GM18909 (cell line): ENCODE measurements at regions not wholly inside any gene's neighbourhood (a gene's known extent, or its start where the extent isn't known, plus 50 kb on each side); places are given as distances from the start of the nearest gene placed in this dataset.
"Not testable (repeated sequence)": the region's sequence is repeated elsewhere in the genome, so short reads cannot be mapped to it uniquely, and the experiment has no call there.

Experiments
- ATAC-seq: cut with Tn5 transposase; IDR thresholded peaks from one replicate; pipeline ENCODE4 v1.9.1; 2021; ENCODE audit warnings: mild to moderate bottlenecking; ENCODE audit not compliant: unreplicated experiment, poor library complexity

DNA sequence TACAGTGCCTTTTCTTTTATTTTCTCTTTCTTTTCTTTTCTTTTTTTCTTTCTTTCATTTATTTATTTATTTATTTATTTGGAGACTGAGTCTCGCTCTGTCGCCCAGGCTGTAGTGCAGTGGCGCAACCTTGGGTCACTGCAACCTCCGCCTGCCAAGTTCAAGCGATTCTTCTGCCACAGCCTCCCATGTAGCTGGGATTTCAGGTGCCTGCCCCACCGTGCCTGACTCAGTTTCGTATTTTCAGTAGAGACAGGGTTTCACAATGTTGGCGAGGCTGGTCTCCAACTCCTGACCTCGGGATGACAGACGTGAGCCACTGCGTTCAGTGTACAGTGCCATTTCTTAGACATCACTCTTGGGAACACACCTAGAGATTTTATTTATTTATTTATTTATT, 110.0 kb upstream of the ANKRD30BL start:
- ATAC-seq = not testable (repeated sequence)

DNA sequence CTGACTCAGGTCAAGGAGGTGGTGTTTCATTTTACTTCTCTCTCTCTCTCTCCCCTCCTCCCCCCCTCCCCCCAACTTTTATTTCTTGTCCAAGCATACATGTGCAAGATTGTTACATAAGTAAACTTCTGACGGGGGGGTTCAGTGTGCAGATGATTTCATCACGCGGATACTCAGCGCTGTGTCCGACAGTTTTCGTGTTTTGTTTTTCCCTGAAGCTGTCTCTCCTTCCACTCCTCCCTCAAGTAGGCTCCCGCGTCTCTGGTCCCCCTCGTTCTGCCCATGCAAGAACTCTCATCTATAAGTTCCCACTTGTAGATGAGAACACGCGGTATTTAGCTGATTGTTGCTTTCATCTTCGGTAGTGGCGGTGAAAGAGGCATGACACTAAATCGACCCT, 111.0 kb upstream of the ANKRD30BL start:
- ATAC-seq = no peak

DNA sequence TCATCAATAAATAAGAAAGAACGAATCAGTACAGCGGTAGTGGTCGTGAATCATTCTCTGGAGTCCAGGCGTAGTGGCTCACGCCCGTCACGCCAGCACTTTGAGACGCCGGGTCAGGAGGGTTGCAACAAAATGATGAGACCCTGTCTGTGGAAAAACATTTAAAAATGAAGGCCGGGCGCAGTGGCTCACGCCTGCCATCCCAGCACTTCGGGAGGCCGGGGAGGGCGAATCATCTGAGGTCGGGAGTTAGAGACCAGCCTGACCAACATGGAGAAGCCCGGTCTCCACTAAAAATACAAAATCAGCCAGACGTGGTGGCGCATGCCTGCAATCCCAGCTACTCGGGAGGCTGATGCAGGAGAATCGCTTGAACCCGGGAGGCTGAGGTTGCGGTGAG, 111.8 kb upstream of the ANKRD30BL start:
- ATAC-seq = not testable (repeated sequence)

DNA sequence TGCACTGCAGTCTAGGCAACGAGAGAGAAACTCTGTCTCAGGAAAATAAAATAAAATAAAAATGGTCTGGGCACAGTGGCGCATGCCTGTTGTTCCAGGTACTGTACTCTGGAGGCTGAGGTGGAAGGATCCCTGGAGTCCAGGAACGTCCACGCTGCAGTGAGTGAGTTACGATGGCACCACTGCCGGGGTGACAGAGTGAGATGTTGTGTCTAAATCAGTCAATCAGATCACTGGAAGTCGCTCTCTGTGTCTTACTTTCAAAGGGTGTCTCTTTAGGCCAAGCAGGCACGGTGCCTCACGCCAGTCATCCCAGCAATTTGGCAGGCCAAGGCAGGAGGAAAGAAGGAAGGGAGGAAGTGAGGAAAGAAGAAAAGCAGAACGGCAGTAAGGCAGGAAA, 112.2 kb upstream of the ANKRD30BL start:
- ATAC-seq = no peak

DNA sequence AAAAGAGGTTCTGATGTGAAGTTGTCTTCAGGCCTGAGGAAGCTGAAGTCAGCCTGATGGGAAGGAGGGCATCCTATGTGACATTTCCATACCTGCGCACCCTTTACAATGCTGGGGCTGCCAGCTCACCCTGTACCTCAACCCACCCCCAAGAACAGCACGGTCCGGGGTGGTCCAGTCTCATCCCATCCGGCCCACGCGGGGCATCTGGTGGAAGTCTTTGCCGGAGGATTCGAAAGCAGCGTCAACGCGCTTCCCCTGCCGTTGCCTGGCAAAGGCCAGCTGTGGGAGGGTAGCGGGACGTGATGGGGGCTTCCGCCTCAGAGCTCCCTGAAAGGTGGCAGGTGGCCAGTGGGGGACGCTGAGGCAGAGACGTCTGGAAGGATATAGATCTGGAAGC, 113.6 kb upstream of the ANKRD30BL start:
- no peak for ATAC-seq

DNA sequence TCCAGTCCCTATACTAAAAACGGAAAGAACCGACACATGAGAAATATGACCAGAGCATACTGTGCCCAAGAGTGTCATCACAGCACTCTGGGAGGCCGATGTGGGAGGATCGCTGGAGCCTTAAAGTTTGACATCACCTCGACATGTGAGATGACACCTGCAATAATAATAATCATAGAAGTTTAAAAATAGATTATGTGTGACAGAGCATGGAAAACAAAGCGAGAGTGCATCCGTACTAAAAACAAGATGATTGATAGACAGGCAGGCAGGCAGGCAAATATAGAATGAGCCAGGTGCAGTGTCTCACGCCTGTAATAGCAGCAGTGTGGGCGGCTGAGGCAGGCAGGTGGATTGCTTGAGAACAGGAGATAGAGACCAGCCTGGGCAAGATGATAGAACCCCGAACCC, 114.8 kb upstream of the ANKRD30BL start:
- no peak for ATAC-seq

DNA sequence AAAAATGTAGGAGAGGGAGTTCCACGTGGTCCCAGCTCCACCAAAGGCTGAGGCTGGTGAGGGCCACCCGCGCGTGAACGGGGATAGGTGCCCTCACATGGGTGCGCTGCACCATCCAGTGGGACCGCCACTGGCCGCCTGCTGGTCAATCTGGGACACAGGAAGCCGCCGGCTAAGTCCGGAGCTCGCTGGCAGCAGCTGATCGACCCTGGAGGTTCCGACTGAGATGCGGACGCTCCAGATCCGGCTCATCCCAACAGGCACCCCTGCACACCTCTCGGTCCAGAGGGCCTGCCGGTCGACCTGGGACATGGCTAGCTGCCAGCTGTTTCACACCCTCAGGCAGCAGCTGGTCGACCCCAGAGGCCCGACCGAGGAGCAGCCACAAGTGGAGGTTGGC, 116.5 kb upstream of the ANKRD30BL start:
- no peak for ATAC-seq

DNA sequence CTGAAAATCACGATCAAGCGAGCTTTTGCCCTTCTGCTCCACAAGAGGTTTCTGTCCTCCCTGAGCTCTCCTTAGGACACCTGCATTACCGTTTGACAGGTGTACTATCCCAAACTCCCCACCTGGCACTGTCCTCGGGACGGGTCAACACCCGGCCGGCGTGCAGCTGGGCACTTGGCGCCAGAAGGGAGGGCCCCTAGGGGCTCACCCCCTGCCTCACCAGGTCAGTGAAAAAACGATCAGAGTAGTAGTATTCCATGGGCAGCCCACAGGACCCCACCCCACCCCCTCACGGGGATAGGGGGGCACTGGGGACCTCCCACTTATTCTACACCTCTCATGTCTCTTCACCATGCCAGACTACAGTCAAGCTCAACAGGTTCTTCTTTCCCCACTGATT, 117.6 kb upstream of the ANKRD30BL start:
- ATAC-seq = no peak

DNA sequence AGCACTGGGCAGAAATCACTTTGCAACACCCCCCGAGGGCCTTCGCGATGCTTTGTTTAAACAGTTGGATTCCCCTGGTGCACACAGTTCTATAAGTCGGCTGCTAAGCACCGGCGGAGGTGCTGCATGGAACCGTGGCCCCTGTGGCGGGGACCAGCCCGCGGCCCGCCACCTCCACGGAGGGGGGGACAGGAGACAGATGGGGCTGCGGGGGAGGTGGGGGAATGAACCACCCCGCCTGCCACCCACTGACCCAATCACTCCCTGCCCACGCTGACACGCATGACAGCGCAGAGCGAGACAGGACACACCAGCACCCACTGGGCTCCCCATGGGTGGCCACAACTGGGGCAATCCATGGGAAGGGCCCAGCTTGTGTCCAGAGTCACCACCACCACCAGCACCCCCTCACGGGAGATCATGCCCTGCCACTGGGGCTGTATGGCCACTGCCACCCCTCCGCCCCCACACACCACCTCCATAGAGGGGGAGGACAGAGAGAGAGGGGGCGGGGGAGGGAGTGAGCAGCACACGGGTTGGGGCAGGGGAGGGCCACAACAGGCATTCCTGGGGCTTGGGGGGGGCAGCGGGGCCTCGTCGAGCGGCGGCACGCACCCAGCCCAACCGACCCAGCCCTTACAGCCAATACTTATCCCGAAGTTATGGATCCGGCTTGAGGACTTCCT, 118.3 kb upstream of the ANKRD30BL start:
- ATAC-seq = no peak

DNA sequence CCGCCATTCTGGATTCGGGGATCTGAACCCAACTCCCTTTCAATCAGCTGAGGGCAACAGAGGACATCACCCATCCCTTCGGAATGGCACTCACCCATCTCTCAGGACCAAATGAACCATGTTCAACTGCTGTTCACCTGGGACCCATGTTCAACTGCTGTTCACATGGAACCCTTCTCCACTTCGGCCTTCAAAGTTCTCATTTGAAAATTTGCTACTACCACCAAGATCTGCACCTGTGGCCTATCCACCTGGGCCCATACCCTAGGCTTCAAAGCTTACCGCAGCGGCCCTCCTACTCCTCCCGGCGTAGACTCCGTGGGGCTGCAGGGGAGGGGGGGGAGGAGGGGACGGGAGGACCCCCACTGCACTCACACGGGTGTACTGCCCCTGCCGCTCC, 119.2 kb upstream of the ANKRD30BL start:
- ATAC-seq = no peak

DNA sequence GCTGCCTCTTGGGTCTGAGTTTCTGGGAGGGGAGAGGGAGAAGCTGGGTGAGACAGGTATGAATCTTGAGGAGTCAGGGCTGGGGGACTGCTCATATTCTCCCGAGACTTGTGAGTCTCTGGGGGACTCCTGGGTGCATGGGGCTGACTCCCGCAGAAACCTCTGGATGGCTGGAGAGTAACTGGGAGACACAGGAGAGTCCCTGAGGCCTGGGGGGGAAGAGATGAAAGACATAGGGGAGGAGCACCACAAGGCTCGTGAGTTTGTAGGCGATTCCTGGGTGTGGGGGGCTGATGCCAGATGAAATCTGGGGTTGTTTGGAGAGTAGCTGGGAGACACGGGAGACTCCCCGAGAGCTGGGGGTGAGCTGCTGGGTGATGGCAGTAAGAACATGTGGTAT, 120.4 kb upstream of the ANKRD30BL start:
- ATAC-seq = not testable (repeated sequence)

DNA sequence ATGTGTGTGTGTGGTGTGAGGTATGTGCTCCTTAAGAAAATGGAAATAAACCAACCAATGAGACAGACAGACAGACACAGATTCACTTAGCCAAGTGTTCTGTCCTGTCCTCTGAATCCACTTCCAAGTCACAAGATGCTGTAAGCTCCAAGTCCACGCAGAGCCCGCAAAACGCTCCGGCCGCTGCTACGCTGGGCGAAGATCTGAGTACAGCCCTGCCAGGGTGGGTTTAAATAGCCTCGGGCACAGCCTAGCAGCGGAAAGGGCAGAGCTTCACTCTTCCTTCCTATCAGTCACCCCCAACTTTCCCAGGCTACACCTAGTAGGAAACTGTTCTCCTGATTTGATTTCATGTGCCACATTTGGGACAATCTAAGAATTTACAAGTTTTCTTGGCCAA, 121.2 kb upstream of the ANKRD30BL start:
- ATAC-seq = no peak

DNA sequence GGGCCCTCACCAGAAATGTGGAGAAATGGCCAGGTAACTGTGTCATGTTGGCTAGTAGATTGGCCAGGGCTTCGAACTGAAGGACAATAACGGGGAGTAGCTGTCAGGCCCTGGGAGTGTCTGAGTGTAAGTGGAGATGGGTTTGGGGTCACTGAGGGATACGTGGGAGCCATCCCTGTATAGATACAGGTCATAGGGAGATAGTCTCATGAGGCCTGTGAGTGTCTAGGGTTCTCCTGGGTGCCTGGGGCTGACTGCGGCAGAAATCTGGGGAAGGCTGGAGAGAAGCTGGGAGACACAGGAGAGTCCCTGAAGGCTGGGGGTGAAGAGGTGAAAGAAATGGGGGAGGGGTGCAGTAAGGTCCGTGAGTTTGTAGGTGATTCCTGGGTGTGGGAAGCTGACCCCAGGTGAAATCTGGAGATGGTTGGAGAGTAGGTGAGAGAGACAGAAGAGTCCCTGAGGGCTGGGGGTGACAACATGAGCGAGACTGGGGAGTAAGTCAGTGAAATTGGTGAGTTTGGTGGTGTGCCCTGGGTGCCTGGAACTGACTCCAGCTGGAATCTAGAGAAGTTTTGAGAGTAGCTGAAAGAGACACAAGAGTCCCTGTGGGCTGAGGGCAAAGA, 124.6 kb upstream of the ANKRD30BL start:
- not testable (repeated sequence) for ATAC-seq

DNA sequence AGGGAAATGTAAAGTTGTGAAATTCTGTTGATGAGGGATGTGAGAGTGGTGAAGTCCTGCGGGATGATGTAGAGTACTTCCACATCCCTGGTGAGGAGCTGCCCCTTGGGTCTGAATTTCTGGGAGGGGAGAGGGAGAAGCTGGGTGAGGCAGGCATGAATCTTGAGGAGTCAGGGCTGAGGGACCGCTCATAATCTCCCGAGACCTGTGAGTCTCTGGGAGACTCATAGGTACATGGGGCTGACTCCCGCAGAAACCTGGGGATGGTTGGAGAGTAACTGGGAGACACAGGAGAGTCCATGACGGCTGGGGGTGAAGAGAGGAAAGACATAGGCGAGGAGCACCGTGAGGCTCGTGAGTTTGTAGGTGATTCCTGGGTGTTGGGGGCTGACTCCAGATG, 126.2 kb upstream of the ANKRD30BL start:
- not testable (repeated sequence) for ATAC-seq

DNA sequence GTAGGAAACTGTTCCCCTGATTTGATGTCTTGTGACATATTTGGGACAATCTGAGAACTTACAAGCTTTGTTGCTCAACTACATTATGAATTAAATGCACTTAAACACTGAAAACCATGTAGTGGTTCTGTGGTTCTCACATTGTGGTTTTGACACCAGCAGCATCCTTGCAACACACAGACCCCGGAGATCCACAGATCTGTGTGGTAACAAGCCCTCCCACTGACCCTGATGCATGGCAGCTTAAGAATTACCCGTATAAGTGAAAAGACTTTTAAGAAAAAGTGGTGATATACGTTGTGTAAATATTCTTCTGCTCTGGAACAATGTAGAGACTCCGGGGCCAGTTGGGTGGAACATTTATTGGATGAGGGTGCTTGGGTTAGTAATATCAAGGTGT, 127.4 kb upstream of the ANKRD30BL start:
- not testable (repeated sequence) for ATAC-seq

DNA sequence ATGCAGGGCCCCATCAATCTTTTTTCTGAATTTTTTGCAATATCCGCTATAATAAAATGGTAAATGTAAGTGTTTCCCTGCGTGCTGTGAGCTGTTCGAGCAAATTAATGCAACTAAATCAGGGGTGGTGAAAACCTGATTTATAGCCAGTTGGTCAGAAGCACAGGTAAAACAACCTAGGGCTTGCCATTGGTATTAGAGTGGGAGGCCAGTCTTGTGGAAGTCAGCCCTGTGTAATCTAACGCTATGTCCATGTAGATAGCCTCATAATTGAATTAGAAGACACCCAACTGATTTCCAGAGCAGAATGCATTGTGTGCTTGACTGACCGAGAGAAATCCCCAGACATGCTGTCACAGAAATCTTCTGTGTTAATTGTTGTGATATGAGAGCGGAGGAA, 126.8 kb upstream of the GPR39 start:
- not testable (repeated sequence) for ATAC-seq

DNA sequence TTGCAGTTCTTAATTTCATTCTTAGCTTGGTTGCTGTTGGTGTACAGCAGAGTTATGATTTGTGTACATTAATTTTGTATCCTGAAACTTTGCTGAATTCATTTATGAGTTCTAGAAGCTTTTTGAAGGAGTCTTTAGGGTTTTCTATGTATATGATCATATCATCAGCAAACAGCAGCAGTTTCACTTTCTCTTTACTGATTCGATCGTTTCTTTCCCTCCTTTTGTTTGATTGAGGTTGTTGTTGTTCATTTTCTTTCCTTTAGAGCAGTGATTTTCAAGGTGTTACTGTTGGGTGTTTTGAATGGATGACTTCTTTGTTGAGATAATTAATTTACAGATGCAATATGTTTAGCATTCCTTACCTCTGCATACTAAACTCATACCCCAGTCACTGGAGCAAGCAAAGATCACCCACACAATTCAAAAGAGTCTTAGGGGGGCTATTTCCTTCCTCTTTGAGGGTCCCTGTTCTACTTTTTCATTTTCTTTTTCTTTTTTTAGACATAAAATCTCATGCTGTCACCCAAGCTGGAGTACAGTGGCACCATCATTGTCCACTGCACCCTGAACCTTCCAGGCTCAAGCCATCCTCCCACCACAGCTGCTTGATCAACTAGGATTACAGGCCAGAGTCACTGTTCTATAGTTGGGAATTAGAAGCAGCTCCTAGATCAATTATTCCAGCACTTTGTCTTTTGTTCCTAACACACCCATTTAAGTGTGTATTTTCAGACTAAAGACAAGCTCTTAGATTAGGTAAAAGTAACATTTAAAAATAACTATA, 115.8 kb upstream of the GPR39 start:
- ATAC-seq = peak; percentile 60

DNA sequence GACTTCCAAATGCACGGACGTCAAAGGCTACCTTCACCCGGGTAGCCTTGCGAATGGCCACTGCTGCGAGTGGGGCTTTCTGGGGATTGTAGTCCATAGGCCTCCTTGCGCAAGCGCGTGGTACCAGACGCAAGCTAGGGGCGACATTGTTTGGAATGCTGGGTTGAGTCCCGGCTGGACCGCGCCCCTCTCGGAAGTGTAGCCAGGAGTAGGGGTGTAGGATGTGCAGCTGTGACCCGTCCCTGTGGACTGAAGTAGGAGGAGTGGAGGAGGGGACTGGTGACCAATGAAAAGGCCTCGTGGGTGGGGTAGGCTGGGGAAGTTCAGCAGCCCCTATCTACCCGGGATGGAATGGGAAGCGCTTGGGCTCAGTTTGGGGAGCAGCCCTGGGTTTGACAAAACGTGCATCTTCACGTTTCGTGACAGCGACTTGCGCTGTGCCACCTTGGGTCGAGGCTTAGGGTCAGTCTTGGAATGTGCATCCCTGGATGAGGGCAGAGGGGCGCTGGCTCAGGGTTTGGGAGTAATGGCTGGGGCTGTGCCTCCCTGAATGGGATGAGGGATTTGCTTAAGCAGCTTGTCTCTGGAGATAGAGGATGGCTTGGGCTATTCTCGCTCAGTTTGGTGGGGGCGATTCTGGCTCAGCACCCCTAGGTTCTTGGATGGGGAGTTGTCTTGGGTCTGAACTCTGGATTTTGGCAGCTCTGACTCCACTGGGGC, 111.8 kb upstream of the GPR39 start:
- not testable (repeated sequence) for ATAC-seq

DNA sequence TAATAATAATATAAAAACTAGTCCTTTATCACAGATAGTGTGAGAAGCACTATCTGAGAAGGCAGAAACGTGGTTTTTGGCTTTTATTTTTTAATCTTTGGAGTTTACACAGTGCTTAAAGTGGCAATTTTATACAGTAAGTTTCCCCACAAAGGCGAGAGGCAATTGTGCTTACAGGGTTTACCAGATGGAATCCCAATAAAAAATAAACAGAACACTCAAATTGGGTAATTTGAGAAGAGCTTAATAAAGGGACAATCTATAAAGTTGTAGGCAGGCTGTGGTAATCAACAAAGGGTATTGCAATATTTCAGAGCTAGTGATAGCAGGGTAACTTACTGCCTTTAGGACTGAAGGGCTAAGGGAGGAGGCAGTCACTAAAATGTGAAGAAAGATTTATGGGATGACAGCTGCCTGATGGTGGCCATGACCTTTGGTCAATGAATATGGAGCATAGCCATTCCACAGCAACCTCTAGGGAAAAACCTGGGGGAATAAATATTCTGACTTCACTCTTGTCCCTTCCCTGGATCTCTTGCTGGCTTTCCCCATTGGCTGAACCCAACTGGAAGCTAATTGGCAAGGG, 108.9 kb upstream of the GPR39 start:
- not testable (repeated sequence) for ATAC-seq

DNA sequence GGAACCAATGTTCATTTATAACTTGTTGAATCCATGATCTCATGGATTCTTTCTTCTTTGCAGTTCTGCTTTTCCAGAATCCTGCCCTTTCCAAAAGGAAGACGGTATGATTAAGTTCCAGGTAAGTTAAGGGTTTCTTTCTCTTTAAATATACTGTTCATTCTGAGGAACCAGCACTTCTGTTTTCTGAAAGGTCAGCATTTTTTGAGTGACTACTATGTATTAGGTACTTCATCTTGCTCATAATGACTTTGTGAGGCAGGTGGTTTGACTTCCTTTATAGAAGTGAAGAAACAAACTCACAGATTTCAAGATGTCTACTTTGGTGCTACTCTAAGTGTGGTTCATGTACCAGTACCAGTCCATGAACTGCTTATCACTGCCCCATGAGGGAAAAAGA, 107.4 kb upstream of the GPR39 start:
- not testable (repeated sequence) for ATAC-seq
